ENCODE measurements at regions not wholly inside any gene's neighbourhood (a gene's known extent, or its start where the extent isn't known, plus 50 kb on each side); places are given as distances from the start of the nearest gene placed in this dataset.
"Not testable (repeated sequence)": the region's sequence is repeated elsewhere in the genome, so short reads cannot be mapped to it uniquely, and the experiment has no call there.

GRCh38 chr17:71628306-71628705 is 492.5 kb upstream of the SOX9 start:
- no peak for DNase-seq (ENCODE audit: extremely low spot score)
- 32% methylated on average over 1 of the region's 1 CpG for WGBS
- H3K4me3 ChIP-seq (ENCODE audit: low read depth, low read length): no peak overlapping the region
- no peak overlapping the region for H3K27ac ChIP-seq (ENCODE audit: low read depth)
- no peaks in the 10 kb centered on the region for H3K36me3 ChIP-seq (ENCODE audit: insufficient read depth)
- H3K4me1 ChIP-seq (ENCODE audit: insufficient read depth): no peaks in the 10 kb centered on the region

GRCh38 chr17:71631483-71631882 is 489.3 kb upstream of the SOX9 start:
- DNase-seq (ENCODE audit: extremely low spot score): no peak
- Histone ChIP-seq H3K4me1 (ENCODE audit: insufficient read depth) (no peaks in the 10 kb centered on the region), H3K36me3 (ENCODE audit: insufficient read depth) (no peaks in the 10 kb centered on the region), H3K27ac (ENCODE audit: low read depth) (no peak overlapping the region), H3K4me3 (ENCODE audit: low read depth, low read length) (no peak overlapping the region)
- WGBS: 48% methylated on average over 1 of the region's 1 CpG

DNA sequence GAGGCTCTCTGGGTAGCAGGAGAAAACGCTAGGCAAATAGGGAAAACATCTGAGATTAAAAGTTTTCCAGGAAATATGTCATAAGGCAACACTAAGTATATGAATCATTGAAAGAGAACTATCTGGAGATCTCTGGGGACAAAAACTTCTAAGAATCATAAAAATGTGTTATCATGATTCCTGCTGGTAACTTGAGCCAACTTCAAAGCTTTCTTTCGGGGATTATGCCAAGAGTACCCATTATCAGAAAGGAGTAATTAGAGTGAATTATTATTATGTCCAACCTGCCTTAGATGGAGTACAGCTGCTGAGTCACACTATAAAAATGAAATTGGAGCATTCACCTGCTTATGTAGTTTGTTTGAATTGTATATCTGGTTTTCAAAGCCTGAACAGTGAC is 488.5 kb upstream of the SOX9 start:
- H3K4me3 ChIP-seq (ENCODE audit: low read depth, low read length): no peak overlapping the region
- WGBS: 11% methylated on average over 2 of the region's 2 CpGs
- no peak overlapping the region for H3K27ac ChIP-seq (ENCODE audit: low read depth)
- no peaks in the 10 kb centered on the region for H3K4me1 ChIP-seq (ENCODE audit: insufficient read depth)
- peak; percentile 25 for DNase-seq (ENCODE audit: extremely low spot score)
- H3K36me3 ChIP-seq (ENCODE audit: insufficient read depth): no peaks in the 10 kb centered on the region

GRCh38 chr17:71633391-71633849 is 487.4 kb upstream of the SOX9 start:
- Histone ChIP-seq H3K4me3 (ENCODE audit: low read depth, low read length) (no peak overlapping the region), H3K36me3 (ENCODE audit: insufficient read depth) (no peaks in the 10 kb centered on the region), H3K27ac (ENCODE audit: low read depth) (no peak overlapping the region), H3K4me1 (ENCODE audit: insufficient read depth) (no peaks in the 10 kb centered on the region)
- WGBS: 41% methylated on average over 4 of the region's 4 CpGs
- DNase-seq (ENCODE audit: extremely low spot score): no peak

- WGBS: 45% methylated on average over 1 of the region's 1 CpG
These were observed 486.4 kb upstream of the SOX9 start for GRCh38 chr17:71634376-71634775.

GRCh38 chr17:71635187-71635586 is 485.6 kb upstream of the SOX9 start:
- H3K4me3 ChIP-seq (ENCODE audit: low read depth, low read length): no peak overlapping the region
- no peak overlapping the region for H3K27ac ChIP-seq (ENCODE audit: low read depth)
- 71% methylated on average over 5 of the region's 5 CpGs for WGBS
- H3K4me1 ChIP-seq (ENCODE audit: insufficient read depth): no peaks in the 10 kb centered on the region
- DNase-seq (ENCODE audit: extremely low spot score): no peak
- H3K36me3 ChIP-seq (ENCODE audit: insufficient read depth): no peaks in the 10 kb centered on the region

More at GRCh38 chr17:71634376-71634775, 486.4 kb upstream of the SOX9 start:
- no peaks in the 10 kb centered on the region for H3K36me3 ChIP-seq (ENCODE audit: insufficient read depth)
- no peaks in the 10 kb centered on the region for H3K4me1 ChIP-seq (ENCODE audit: insufficient read depth)
- no peak for DNase-seq (ENCODE audit: extremely low spot score)
- no peak overlapping the region for H3K4me3 ChIP-seq (ENCODE audit: low read depth, low read length)
- no peak overlapping the region for H3K27ac ChIP-seq (ENCODE audit: low read depth)

- Histone ChIP-seq H3K27ac (ENCODE audit: low read depth) (no peak overlapping the region), H3K36me3 (ENCODE audit: insufficient read depth) (no peaks in the 10 kb centered on the region), H3K4me3 (ENCODE audit: low read depth, low read length) (no peak overlapping the region), H3K4me1 (ENCODE audit: insufficient read depth) (no peaks in the 10 kb centered on the region)
- no peak for DNase-seq (ENCODE audit: extremely low spot score)
- 38% methylated on average over 1 of the region's 1 CpG for WGBS
These were observed 484.2 kb upstream of the SOX9 start for GRCh38 chr17:71636644-71637043.

DNA sequence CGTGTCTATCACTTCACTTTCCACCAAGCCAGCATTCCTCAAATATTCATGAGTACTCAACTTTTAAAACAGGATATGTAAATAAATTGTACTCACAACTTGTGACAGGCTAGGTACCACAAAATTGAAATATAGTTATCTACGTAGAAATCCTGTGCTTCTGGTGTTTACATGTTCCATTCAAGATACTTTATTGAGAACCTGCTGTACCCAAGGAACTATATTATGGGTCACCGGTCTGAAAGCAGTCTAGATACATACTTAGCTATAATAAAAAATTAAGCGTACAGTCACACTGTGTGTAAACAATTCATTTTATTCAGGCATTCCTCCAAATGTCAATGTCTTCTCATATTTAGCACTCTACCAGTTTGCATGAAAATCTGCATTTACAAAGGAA is 482.2 kb upstream of the SOX9 start:
- Histone ChIP-seq H3K4me3 (ENCODE audit: low read depth, low read length) (no peak overlapping the region), H3K36me3 (ENCODE audit: insufficient read depth) (no peaks in the 10 kb centered on the region), H3K4me1 (ENCODE audit: insufficient read depth) (no peaks in the 10 kb centered on the region), H3K27ac (ENCODE audit: low read depth) (no peak overlapping the region)
- DNase-seq (ENCODE audit: extremely low spot score): no peak
- WGBS: 77% methylated on average over 4 of the region's 4 CpGs

- no peak for DNase-seq (ENCODE audit: extremely low spot score)
- Histone ChIP-seq H3K4me3 (ENCODE audit: low read depth, low read length) (no peak overlapping the region), H3K27ac (ENCODE audit: low read depth) (no peak overlapping the region), H3K36me3 (ENCODE audit: insufficient read depth) (no peaks in the 10 kb centered on the region), H3K4me1 (ENCODE audit: insufficient read depth) (no peaks in the 10 kb centered on the region)
These were observed 481.0 kb upstream of the SOX9 start for GRCh38 chr17:71639865-71640264.

DNA sequence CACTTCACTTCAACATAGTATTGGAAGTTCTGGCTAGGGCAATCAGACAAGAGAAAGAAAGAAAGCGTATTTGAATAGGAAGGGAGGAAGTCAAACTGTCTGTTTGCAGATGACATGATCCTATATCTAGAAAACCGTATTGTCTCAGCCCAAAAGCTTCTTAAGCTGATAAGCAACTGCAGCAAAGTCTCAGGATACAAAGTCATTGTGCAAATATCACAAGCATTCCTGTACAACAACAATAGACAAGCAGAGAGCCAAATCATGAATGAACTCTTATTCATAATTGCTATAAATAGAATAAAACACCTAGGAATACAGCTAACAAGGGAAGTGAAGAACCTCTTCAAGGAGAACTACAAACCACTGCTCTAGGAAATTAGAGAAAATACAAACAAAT is 473.9 kb upstream of the SOX9 start:
- WGBS: 67% methylated on average over 2 of the region's 2 CpGs
- not testable (repeated sequence) for H3K4me1 ChIP-seq (ENCODE audit: insufficient read depth); DNase-seq (ENCODE audit: extremely low spot score); H3K36me3 ChIP-seq (ENCODE audit: insufficient read depth); H3K27ac ChIP-seq (ENCODE audit: low read depth); H3K4me3 ChIP-seq (ENCODE audit: low read depth, low read length)

GRCh38 chr17:71648342-71648741 is 472.5 kb upstream of the SOX9 start:
- not testable (repeated sequence) for DNase-seq (ENCODE audit: extremely low spot score); H3K36me3 ChIP-seq (ENCODE audit: insufficient read depth); H3K27ac ChIP-seq (ENCODE audit: low read depth); H3K4me3 ChIP-seq (ENCODE audit: low read depth, low read length); H3K4me1 ChIP-seq (ENCODE audit: insufficient read depth)
- WGBS: 97% methylated on average over 2 of the region's 2 CpGs

- no peaks in the 10 kb centered on the region for H3K36me3 ChIP-seq (ENCODE audit: insufficient read depth)
- no peak overlapping the region for H3K27ac ChIP-seq (ENCODE audit: low read depth)
- no peak for DNase-seq (ENCODE audit: extremely low spot score)
- no peak overlapping the region for H3K4me3 ChIP-seq (ENCODE audit: low read depth, low read length)
- H3K4me1 ChIP-seq (ENCODE audit: insufficient read depth): no peaks in the 10 kb centered on the region
These were observed 470.9 kb upstream of the SOX9 start for GRCh38 chr17:71649941-71650350.

DNA sequence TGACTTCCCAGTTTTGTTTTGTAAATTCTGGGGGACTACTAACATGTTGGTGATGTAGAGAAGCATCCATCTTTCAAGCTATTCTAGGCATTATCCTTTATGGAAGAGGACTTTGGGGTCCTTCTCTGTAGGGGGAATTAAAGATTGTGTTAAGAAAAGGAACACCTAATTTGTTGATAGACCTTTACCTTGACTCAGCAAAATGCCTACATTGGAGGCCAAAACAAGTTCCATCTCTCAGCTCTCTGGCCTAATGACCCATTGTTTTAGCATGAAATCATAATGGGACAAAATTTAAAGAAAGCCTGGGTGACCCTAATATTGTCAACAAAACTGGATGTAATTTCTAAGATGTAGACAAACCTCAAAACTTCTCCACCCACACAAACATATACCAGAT is 465.3 kb upstream of the SOX9 start:
- no peak for DNase-seq (ENCODE audit: extremely low spot score)
- Histone ChIP-seq H3K4me1 (ENCODE audit: insufficient read depth) (no peaks in the 10 kb centered on the region), H3K4me3 (ENCODE audit: low read depth, low read length) (no peak overlapping the region), H3K36me3 (ENCODE audit: insufficient read depth) (no peaks in the 10 kb centered on the region), H3K27ac (ENCODE audit: low read depth) (no peak overlapping the region)

DNA sequence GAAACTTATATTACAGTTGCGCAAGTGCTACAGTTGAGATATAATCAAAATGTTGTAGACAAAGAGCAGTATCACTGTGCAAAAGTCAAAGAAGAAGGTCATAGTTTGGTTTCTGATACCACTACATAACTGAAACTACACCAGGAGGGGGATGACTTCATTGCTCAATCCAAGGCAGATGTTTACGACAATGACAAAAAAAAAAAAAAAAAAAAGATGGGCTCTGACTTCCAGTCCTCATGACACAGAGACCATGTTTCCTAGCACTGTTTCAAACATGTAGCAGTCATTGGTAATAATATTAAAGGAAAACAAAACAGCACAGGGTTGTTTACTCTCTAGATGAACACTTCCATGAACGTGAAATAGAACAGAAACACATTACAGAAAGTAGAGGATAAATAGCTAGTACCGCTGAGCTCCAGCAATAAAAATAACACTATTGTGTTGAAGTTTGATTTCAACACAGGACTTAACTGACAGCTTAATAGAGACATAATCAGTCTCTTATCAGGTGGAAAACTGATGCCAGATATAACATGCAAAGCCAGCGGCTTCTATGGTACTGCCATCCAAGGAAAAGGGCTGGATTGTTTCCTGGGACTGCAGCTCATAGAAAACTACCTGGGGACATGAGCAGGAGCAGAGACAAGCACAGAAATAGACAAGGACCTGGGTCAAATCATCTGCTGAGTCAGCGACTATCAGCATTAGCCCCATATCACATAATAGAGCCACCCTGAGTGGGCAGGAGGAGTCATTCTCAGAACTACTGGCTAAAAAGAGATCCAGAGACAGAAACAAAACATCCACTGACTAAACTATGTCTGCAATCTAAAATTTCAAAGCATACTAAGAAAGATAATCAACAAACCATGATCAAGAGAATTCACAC is 463.6 kb upstream of the SOX9 start:
- H3K27ac ChIP-seq (ENCODE audit: low read depth): no peak overlapping the region
- H3K4me3 ChIP-seq (ENCODE audit: low read depth, low read length): no peak overlapping the region
- no peak for DNase-seq (ENCODE audit: extremely low spot score)
- H3K36me3 ChIP-seq (ENCODE audit: insufficient read depth): no peaks in the 10 kb centered on the region
- whole genome bisulfite sequencing: 44% methylated on average over 6 of the region's 6 CpGs
- H3K4me1 ChIP-seq (ENCODE audit: insufficient read depth): no peaks in the 10 kb centered on the region

Data from urinary bladder (tissue), 3 donors.